ENCODE measurements at regions not wholly inside any gene's neighbourhood (a gene's known extent, or its start where the extent isn't known, plus 50 kb on each side); places are given as distances from the start of the nearest gene placed in this dataset.

- Histone ChIP-seq H3K27ac (no peak overlapping the region), H3K27me3 (ENCODE audit: insufficient read depth, low read depth, severe bottlenecking) (no peaks in the 10 kb centered on the region), H3K4me3 (ENCODE audit: low read depth, low read length) (no peak overlapping the region), H3K36me3 (no peaks in the 10 kb centered on the region), H3K9me3 (ENCODE audit: severe bottlenecking) (no peaks in the 10 kb centered on the region)
- TF ChIP-seq CTCF (IDR thresholded peaks at IDR 0.05; ENCODE audit: low read depth, low read length), result no peak
- DNase-seq, result no peak
Observed at GRCh38 chr2:147232225-147232669, 612.6 kb upstream of the ACVR2A start.

- no peak overlapping the region for H3K4me3 ChIP-seq (ENCODE audit: low read depth, low read length)
Observed at GRCh38 chr2:147231607-147232006, 613.2 kb upstream of the ACVR2A start.

GRCh38 chr2:147231081-147231480 is 613.7 kb upstream of the ACVR2A start:
- no peaks in the 10 kb centered on the region for H3K36me3 ChIP-seq
- H3K4me3 ChIP-seq (ENCODE audit: low read depth, low read length), result no peak overlapping the region
- H3K9me3 ChIP-seq (ENCODE audit: severe bottlenecking), result no peaks in the 10 kb centered on the region
- DNase-seq, result no peak
- no peaks in the 10 kb centered on the region for H3K27me3 ChIP-seq (ENCODE audit: insufficient read depth, low read depth, severe bottlenecking)
- no peak for TF ChIP-seq CTCF (IDR thresholded peaks at IDR 0.05; ENCODE audit: low read depth, low read length)
- no peak overlapping the region for H3K27ac ChIP-seq

More at GRCh38 chr2:147231607-147232006, 613.2 kb upstream of the ACVR2A start:
- Histone ChIP-seq H3K9me3 (ENCODE audit: severe bottlenecking) (no peaks in the 10 kb centered on the region), H3K36me3 (no peaks in the 10 kb centered on the region), H3K27ac (no peak overlapping the region), H3K27me3 (ENCODE audit: insufficient read depth, low read depth, severe bottlenecking) (no peaks in the 10 kb centered on the region)
- no peak for TF ChIP-seq CTCF (IDR thresholded peaks at IDR 0.05; ENCODE audit: low read depth, low read length)
- no peak for DNase-seq

- Histone ChIP-seq H3K9me3 (ENCODE audit: severe bottlenecking) (no peaks in the 10 kb centered on the region), H3K27me3 (ENCODE audit: insufficient read depth, low read depth, severe bottlenecking) (no peaks in the 10 kb centered on the region), H3K36me3 (no peaks in the 10 kb centered on the region), H3K27ac (no peak overlapping the region), H3K4me3 (ENCODE audit: low read depth, low read length) (no peak overlapping the region)
- no peak for DNase-seq
- TF ChIP-seq CTCF (IDR thresholded peaks at IDR 0.05; ENCODE audit: low read depth, low read length), result no peak
Observed at GRCh38 chr2:147227313-147227712, 617.5 kb upstream of the ACVR2A start.

- no peak overlapping the region for H3K4me3 ChIP-seq (ENCODE audit: low read depth, low read length)
- no peaks in the 10 kb centered on the region for H3K27me3 ChIP-seq (ENCODE audit: insufficient read depth, low read depth, severe bottlenecking)
- DNase-seq, result no peak
- no peak for TF ChIP-seq CTCF (IDR thresholded peaks at IDR 0.05; ENCODE audit: low read depth, low read length)
- no peak overlapping the region for H3K27ac ChIP-seq
- no peaks in the 10 kb centered on the region for H3K9me3 ChIP-seq (ENCODE audit: severe bottlenecking)
- H3K36me3 ChIP-seq, result no peaks in the 10 kb centered on the region
Observed at GRCh38 chr2:147224070-147224469, 620.8 kb upstream of the ACVR2A start.

- H3K27ac ChIP-seq, result no peak overlapping the region
- DNase-seq, result no peak
- H3K27me3 ChIP-seq (ENCODE audit: insufficient read depth, low read depth, severe bottlenecking), result no peaks in the 10 kb centered on the region
- H3K4me3 ChIP-seq (ENCODE audit: low read depth, low read length), result no peak overlapping the region
- H3K36me3 ChIP-seq, result no peaks in the 10 kb centered on the region
- H3K9me3 ChIP-seq (ENCODE audit: severe bottlenecking), result no peaks in the 10 kb centered on the region
- no peak for TF ChIP-seq CTCF (IDR thresholded peaks at IDR 0.05; ENCODE audit: low read depth, low read length)
Observed at GRCh38 chr2:147223553-147224060, 621.2 kb upstream of the ACVR2A start.

All from WERI-Rb-1 (cell line).